Gastroesophageal sphincter (tissue), 4 donors: ENCODE measurements at regions not wholly inside any gene's neighbourhood (a gene's known extent, or its start where the extent isn't known, plus 50 kb on each side); places are given as distances from the start of the nearest gene placed in this dataset.
"Not testable (repeated sequence)": the region's sequence is repeated elsewhere in the genome, so short reads cannot be mapped to it uniquely, and the experiment has no call there.

ENCODE experiments used
- ATAC-seq: fragments of 150-250 bp; one replicate; pipeline ENCODE4 v1.9.1; 2016; ENCODE audit warnings: mild to moderate bottlenecking, moderate library complexity
- H3K27ac ChIP-seq, 4 donors: fragments of 200-600 bp; sonication (generic) in 3 of 4; 1 replicate in 3 of 4; 2 replicates in 1 of 4; pipeline ENCODE4 v1.5.1; 2016 to 2019
- H3K27me3 ChIP-seq: fragments of 200-600 bp; sonication (generic); one replicate; pipeline ENCODE4 v1.5.1; 2019
- H3K36me3 ChIP-seq, 2 donors: fragments of 200-600 bp; sonication (generic); one replicate each; pipeline ENCODE4 v1.5.1; 2019; ENCODE audit warnings: control low read depth in 1 of 2
- H3K4me1 ChIP-seq, 3 donors: fragments of 200-600 bp; sonication (generic); 1 replicate in 2 of 3; 2 replicates in 1 of 3; pipeline ENCODE4 v1.5.1; 2016 to 2019; ENCODE audit warnings: control low read depth in 2 of 3
- H3K4me3 ChIP-seq, 2 donors: fragments of 200-600 bp; sonication (generic); one replicate each; pipeline ENCODE4 v1.5.1; 2019; ENCODE audit warnings: mild to moderate bottlenecking in 1 of 2, moderate library complexity in 1 of 2
- H3K9me3 ChIP-seq, 3 donors: fragments of 200-600 bp; sonication (generic); one replicate each; pipeline ENCODE4 v1.5.1; 2017 to 2019; ENCODE audit warnings: control low read depth in 2 of 3
- CTCF ChIP-seq, 4 experiments: fragments of 200-600 bp in 2 of 4; fragments of 450-650 bp in 2 of 4; sonication (generic) in 1 of 4; IDR thresholded peaks; one replicate each; pipeline ENCODE4 v1.5.1; 2017 to 2019; ENCODE audit warnings: antibody characterized with exemption in 4 of 4, mild to moderate bottlenecking in 2 of 4, moderate library complexity in 2 of 4
- EP300 ChIP-seq: sonication (generic); formaldehyde crosslinking; IDR thresholded peaks from one replicate; pipeline ENCODE4 v1.6.1; 2017; ENCODE audit warnings: antibody characterized with exemption, mild to moderate bottlenecking
- POLR2A ChIP-seq, 2 donors: fragments of 450-650 bp; IDR thresholded peaks; one replicate each; pipeline ENCODE4 v1.6.1; 2017; ENCODE audit warnings: antibody characterized with exemption in 2 of 2, mild to moderate bottlenecking in 2 of 2, moderate library complexity in 1 of 2
- POLR2AphosphoS5 ChIP-seq: sonication (generic); formaldehyde crosslinking; IDR thresholded peaks from one replicate; pipeline ENCODE4 v1.6.1; 2017; ENCODE audit warnings: antibody characterized with exemption
- WGBS, 2 donors: methylation state at CpG; one replicate each; pipeline ENCODE4 v1.1.5; 2018; ENCODE audit warnings: low coverage in 1 of 2; 5-methylcytosine and 5-hydroxymethylcytosine counted together

- TF ChIP-seq POLR2A (IDR thresholded peaks at IDR 0.05) (no peak), POLR2AphosphoS5 (no peak), EP300 (no peak), CTCF (IDR thresholded peaks at IDR 0.05) (no peak)
- WGBS, 2 donors, result 45 to 81% methylated on average over 2 of the region's 5 CpGs
- Histone ChIP-seq H3K36me3 (no peaks in the 10 kb centered on the region), H3K9me3 (peaks cover 0 to 10% (median 0%) of the 10 kb centered on the region in 3 donors), H3K4me3 (no peak overlapping the region), H3K27me3 (peaks cover 23% of the 10 kb centered on the region), H3K27ac (no peak overlapping the region), H3K4me1 (no peaks in the 10 kb centered on the region)
- ATAC-seq, result no peak
These were observed 288.7 kb upstream of the SFSWAP start for GRCh38 chr12:131422187-131422520.

- no peak overlapping the region for H3K4me3 ChIP-seq
- 71% methylated on average over 6 of the region's 9 CpGs; no CpG with 5 or more reads in 1 of the 2 donors for WGBS, 2 donors
- peaks cover 0 to 10% (median 0%) of the 10 kb centered on the region in 3 donors for H3K9me3 ChIP-seq
- no peaks in the 10 kb centered on the region for H3K4me1 ChIP-seq
- no peak for TF ChIP-seq CTCF (IDR thresholded peaks at IDR 0.05)
- no peak for TF ChIP-seq POLR2A (IDR thresholded peaks at IDR 0.05)
- TF ChIP-seq EP300, result no peak
- no peak for TF ChIP-seq POLR2AphosphoS5
- no peaks in the 10 kb centered on the region for H3K36me3 ChIP-seq
- peaks cover 23% of the 10 kb centered on the region for H3K27me3 ChIP-seq
- H3K27ac ChIP-seq, result no peak overlapping the region
- ATAC-seq, result no peak
These were observed 288.1 kb upstream of the SFSWAP start for GRCh38 chr12:131422744-131423143.

- Histone ChIP-seq H3K36me3 (no peaks in the 10 kb centered on the region), H3K27ac (no peak overlapping the region), H3K4me3 (no peak overlapping the region), H3K9me3 (peaks cover 0 to 10% (median 0%) of the 10 kb centered on the region in 3 donors), H3K4me1 (peaks cover 0 to 4% (median 0%) of the 10 kb centered on the region in 3 donors), H3K27me3 (peaks cover 23% of the 10 kb centered on the region)
- TF ChIP-seq POLR2A (IDR thresholded peaks at IDR 0.05) (no peak), POLR2AphosphoS5 (no peak), EP300 (no peak), CTCF (IDR thresholded peaks at IDR 0.05) (no peak)
- no peak for ATAC-seq
These were observed 286.6 kb upstream of the SFSWAP start for GRCh38 chr12:131424270-131424669.

GRCh38 chr12:131425112-131426075 lies 285.5 kb upstream of the SFSWAP start:
- Histone ChIP-seq H3K36me3 (no peaks in the 10 kb centered on the region), H3K9me3 (peaks cover 0 to 18% (median 0%) of the 10 kb centered on the region in 3 donors), H3K4me1 (peaks cover 0 to 4% (median 0%) of the 10 kb centered on the region in 3 donors), H3K27ac (no peak overlapping the region), H3K4me3 (no peak overlapping the region), H3K27me3 (peaks cover 25% of the 10 kb centered on the region)
- no peak for TF ChIP-seq CTCF (IDR thresholded peaks at IDR 0.05)
- no peak for ATAC-seq
- WGBS, 2 donors, result 76 to 87% methylated on average over 3 to 6 of the region's 9 CpGs

GRCh38 chr12:131428091-131428685 lies 282.7 kb upstream of the SFSWAP start:
- TF ChIP-seq POLR2AphosphoS5 (no peak), EP300 (no peak), CTCF (IDR thresholded peaks at IDR 0.05) (no peak), POLR2A (IDR thresholded peaks at IDR 0.05) (no peak)
- peaks cover 0 to 4% (median 0%) of the 10 kb centered on the region in 3 donors for H3K4me1 ChIP-seq
- no peak overlapping the region for H3K4me3 ChIP-seq
- ATAC-seq, result no peak
- H3K27ac ChIP-seq, result no peak overlapping the region
- peaks cover 0 to 20% (median 0%) of the 10 kb centered on the region in 3 donors for H3K9me3 ChIP-seq
- WGBS, 2 donors, result 72% methylated on average over 11 of the region's 14 CpGs; no CpG with 5 or more reads in 1 of the 2 donors
- H3K36me3 ChIP-seq, result no peaks in the 10 kb centered on the region
- peaks cover 20% of the 10 kb centered on the region for H3K27me3 ChIP-seq

- not testable (repeated sequence) for H3K4me1 ChIP-seq, H3K4me3 ChIP-seq, ATAC-seq, H3K27ac ChIP-seq, H3K36me3 ChIP-seq
- H3K9me3 ChIP-seq, result peaks cover 0 to 11% (median 0%) of the 10 kb centered on the region in 3 donors
- peaks cover 22% of the 10 kb centered on the region for H3K27me3 ChIP-seq
- WGBS, 2 donors, result no CpG with 5 or more reads among the region's 8 CpGs
These were observed 281.7 kb upstream of the SFSWAP start for GRCh38 chr12:131429221-131429620.

GRCh38 chr12:131429697-131430096 lies 281.2 kb upstream of the SFSWAP start:
- not testable (repeated sequence) for H3K4me1 ChIP-seq, H3K4me3 ChIP-seq, H3K27ac ChIP-seq, H3K36me3 ChIP-seq, ATAC-seq
- Histone ChIP-seq H3K9me3 (peaks cover 0 to 10% (median 0%) of the 10 kb centered on the region in 3 donors), H3K27me3 (peaks cover 27% of the 10 kb centered on the region)
- WGBS, 2 donors, result 54 to 59% methylated on average over 6 to 7 of the region's 8 CpGs
